RPMI8226 (cell line): ENCODE measurements at regions not wholly inside any gene's neighbourhood (a gene's known extent, or its start where the extent isn't known, plus 50 kb on each side); places are given as distances from the start of the nearest gene placed in this dataset.

Source experiments
- DNase-seq: peaks from one replicate; pipeline ENCODE4 v3.0.0-alpha.2; 2015

- no peak for DNase-seq
Measured at GRCh38 chr4:122555216-122555615, 65.7 kb downstream of the IL21 start.

GRCh38 chr4:122553432-122553831 is 67.4 kb downstream of the IL21 start:
- DNase-seq, result no peak

- DNase-seq, result no peak
Measured at GRCh38 chr4:122552898-122553297, 68.0 kb downstream of the IL21 start.

GRCh38 chr4:122548886-122549630 is 71.8 kb downstream of the IL21 start:
- DNase-seq, result no peak

- DNase-seq, result no peak
Measured at GRCh38 chr4:122548452-122548851, 72.4 kb downstream of the IL21 start.

GRCh38 chr4:122542411-122543236 is 78.2 kb downstream of the IL21 start:
- peak; percentile 7 for DNase-seq

GRCh38 chr4:122541996-122542395 is 78.9 kb downstream of the IL21 start:
- DNase-seq, result no peak

- no peak for DNase-seq
Measured at GRCh38 chr4:122540838-122541237, 80.0 kb downstream of the IL21 start.

- no peak for DNase-seq
Measured at GRCh38 chr4:122539861-122540465, 80.9 kb downstream of the IL21 start.

- DNase-seq, result no peak
Measured at GRCh38 chr4:122537388-122538135, 81.0 kb upstream of the IL2 start.

GRCh38 chr4:122536001-122536400 is 79.5 kb upstream of the IL2 start:
- no peak for DNase-seq

GRCh38 chr4:122534776-122535175 is 78.3 kb upstream of the IL2 start:
- DNase-seq, result no peak

- no peak for DNase-seq
Measured at GRCh38 chr4:122533841-122534240, 77.3 kb upstream of the IL2 start.

GRCh38 chr4:122532766-122533165 is 76.2 kb upstream of the IL2 start:
- no peak for DNase-seq

- DNase-seq, result no peak
Measured at GRCh38 chr4:122531514-122531913, 75.0 kb upstream of the IL2 start.

GRCh38 chr4:122531038-122531437 is 74.5 kb upstream of the IL2 start:
- no peak for DNase-seq

- DNase-seq, result no peak
Measured at GRCh38 chr4:122528879-122529278, 72.4 kb upstream of the IL2 start.

- DNase-seq, result no peak
Measured at GRCh38 chr4:122525865-122526264, 69.3 kb upstream of the IL2 start.

- no peak for DNase-seq
Measured at GRCh38 chr4:122524176-122524575, 67.7 kb upstream of the IL2 start.

- no peak for DNase-seq
Measured at GRCh38 chr4:122522944-122523343, 66.4 kb upstream of the IL2 start.

- no peak for DNase-seq
Measured at GRCh38 chr4:122517345-122517744, 60.8 kb upstream of the IL2 start.

- no peak for DNase-seq
Measured at GRCh38 chr4:122516376-122516775, 59.9 kb upstream of the IL2 start.

- no peak for DNase-seq
Measured at GRCh38 chr4:122514671-122515070, 58.1 kb upstream of the IL2 start.
